ENCODE measurements at regions not wholly inside any gene's neighbourhood (a gene's known extent, or its start where the extent isn't known, plus 50 kb on each side); places are given as distances from the start of the nearest gene placed in this dataset.

DNA sequence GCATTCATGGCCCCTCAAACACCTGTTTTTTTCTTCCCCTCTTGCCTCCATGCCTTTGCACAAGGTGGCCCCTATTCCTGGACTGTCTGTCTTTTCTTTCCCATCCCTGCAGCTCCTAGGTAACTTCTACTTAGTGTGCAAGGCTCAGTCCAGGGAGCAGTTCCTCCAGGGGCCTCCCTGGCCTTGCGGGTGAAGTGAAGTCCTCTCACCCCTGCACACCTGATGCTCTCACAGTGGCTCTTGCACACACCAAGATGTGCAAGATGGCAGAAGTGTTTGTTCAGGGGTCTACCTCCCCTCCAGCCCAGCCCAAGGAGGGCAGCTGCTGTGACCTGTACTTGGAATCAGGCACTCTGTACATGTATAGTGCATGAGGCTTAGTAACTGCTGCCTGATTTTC lies 236.8 kb upstream of the HS6ST1 start:
- Histone ChIP-seq H3K27me3 (ENCODE audit: control insufficient read depth, insufficient read depth, low read length) (no peaks in the 10 kb centered on the region), H3K36me3 (ENCODE audit: control insufficient read depth, insufficient read depth, low read length) (no peaks in the 10 kb centered on the region), H3K9me3 (ENCODE audit: control insufficient read depth, insufficient read depth, low read length) (no peaks in the 10 kb centered on the region), H3K4me1 (ENCODE audit: control insufficient read depth, insufficient read depth, low read length) (no peaks in the 10 kb centered on the region; the same call in 1 of the 2 replicates), H3K9ac (ENCODE audit: low read depth, low read length) (no peak overlapping the region), H3K4me3 (ENCODE audit: low read depth, low read length) (no peak overlapping the region), H3K27ac (ENCODE audit: low read depth, low read length) (no peak overlapping the region)

DNA sequence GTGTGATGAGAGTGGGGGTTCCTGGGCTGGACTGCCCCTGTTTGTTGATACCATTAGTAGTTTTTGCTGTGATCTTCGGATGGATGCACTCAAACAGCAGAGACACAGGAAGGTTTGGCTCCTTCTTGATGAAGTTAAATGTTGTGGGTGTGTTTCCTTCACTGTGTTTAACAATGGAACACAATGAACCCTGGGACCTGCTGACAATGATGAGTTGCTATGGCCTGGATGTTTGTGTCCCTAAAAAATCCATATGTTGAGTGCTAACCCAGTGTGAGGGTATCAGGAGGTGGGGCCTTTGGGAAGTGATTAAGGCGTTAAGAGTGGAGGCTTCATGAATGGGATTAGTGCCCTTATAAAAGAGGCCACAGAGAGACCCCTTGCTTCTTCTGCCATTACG lies 237.4 kb upstream of the HS6ST1 start:
- no peaks in the 10 kb centered on the region for H3K36me3 ChIP-seq (ENCODE audit: control insufficient read depth, insufficient read depth, low read length)
- H3K27ac ChIP-seq (ENCODE audit: low read depth, low read length), result no peak overlapping the region
- no peaks in the 10 kb centered on the region; the same call in 1 of the 2 replicates for H3K4me1 ChIP-seq (ENCODE audit: control insufficient read depth, insufficient read depth, low read length)
- H3K9ac ChIP-seq (ENCODE audit: low read depth, low read length), result no peak overlapping the region
- H3K4me3 ChIP-seq (ENCODE audit: low read depth, low read length), result no peak overlapping the region
- H3K27me3 ChIP-seq (ENCODE audit: control insufficient read depth, insufficient read depth, low read length), result no peaks in the 10 kb centered on the region
- H3K9me3 ChIP-seq (ENCODE audit: control insufficient read depth, insufficient read depth, low read length), result no peaks in the 10 kb centered on the region

DNA sequence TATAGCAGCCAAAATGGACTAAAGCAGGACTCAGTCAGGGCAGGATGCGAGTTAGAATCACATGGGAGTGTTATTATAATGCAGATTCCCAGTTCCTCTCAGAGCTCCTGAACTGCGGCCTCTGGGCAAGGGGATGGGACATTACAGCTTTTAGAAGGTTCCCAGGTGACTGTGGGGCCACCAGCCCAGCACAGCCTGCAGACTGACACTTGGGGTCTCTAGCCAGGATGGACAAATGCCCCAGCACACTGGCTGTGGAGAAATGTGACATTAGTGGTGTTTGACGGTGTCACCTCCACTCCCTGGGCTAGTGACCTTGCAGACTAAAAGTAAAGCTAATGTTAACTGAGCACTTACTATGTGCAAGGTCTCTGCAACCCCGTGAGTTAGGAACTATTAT lies 238.0 kb upstream of the HS6ST1 start:
- Histone ChIP-seq H3K9ac (ENCODE audit: low read depth, low read length) (no peak overlapping the region), H3K4me3 (ENCODE audit: low read depth, low read length) (no peak overlapping the region), H3K27me3 (ENCODE audit: control insufficient read depth, insufficient read depth, low read length) (no peaks in the 10 kb centered on the region), H3K36me3 (ENCODE audit: control insufficient read depth, insufficient read depth, low read length) (no peaks in the 10 kb centered on the region), H3K9me3 (ENCODE audit: control insufficient read depth, insufficient read depth, low read length) (no peaks in the 10 kb centered on the region), H3K4me1 (ENCODE audit: control insufficient read depth, insufficient read depth, low read length) (no peaks in the 10 kb centered on the region; the same call in 1 of the 2 replicates), H3K27ac (ENCODE audit: low read depth, low read length) (no peak overlapping the region)

DNA sequence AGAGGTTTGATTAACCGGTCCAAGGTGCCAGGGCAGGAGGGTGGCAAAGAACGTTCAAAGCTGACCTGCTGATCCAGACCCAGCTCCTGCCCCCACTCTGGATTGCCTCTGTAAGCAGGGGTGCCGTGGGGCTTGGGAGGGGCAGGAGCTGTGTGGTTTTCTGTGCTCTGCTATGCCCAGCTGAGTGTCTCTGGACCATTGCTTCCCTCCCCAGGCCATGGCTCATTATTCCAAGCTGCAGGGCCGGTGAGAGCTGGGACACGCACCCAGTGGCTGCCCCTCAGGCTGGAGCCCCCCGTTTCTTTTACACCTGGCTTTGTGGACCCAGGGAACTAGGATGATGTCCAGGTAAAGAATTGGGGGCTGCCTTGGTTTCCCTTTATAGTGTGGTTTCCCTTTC lies 238.4 kb upstream of the HS6ST1 start:
- Histone ChIP-seq H3K36me3 (ENCODE audit: control insufficient read depth, insufficient read depth, low read length) (no peaks in the 10 kb centered on the region), H3K4me3 (ENCODE audit: low read depth, low read length) (no peak overlapping the region), H3K9ac (ENCODE audit: low read depth, low read length) (no peak overlapping the region), H3K27ac (ENCODE audit: low read depth, low read length) (no peak overlapping the region), H3K4me1 (ENCODE audit: control insufficient read depth, insufficient read depth, low read length) (no peaks in the 10 kb centered on the region; the same call in 1 of the 2 replicates), H3K9me3 (ENCODE audit: control insufficient read depth, insufficient read depth, low read length) (no peaks in the 10 kb centered on the region), H3K27me3 (ENCODE audit: control insufficient read depth, insufficient read depth, low read length) (no peaks in the 10 kb centered on the region)

DNA sequence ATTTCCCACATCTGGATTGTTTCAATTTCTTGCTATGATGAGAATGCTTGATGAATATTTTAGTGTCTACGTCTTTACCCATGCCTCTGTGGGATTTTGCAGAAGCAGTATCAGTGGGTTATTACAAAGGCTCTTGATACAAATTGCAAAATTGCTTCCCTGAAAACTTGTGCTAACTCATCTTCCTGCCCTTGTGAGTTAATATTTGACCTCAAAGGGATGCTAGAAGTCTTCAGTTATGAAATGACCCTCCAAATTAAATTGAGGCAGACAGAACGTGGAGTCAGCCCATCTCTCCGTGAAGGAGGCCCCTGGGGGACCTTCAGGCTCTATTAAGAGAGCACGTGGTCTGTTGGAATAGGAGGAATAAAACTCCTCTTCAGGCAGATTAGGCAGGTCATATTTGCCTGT lies 239.2 kb upstream of the HS6ST1 start:
- Histone ChIP-seq H3K4me3 (ENCODE audit: low read depth, low read length) (no peak overlapping the region), H3K9me3 (ENCODE audit: control insufficient read depth, insufficient read depth, low read length) (no peaks in the 10 kb centered on the region), H3K27me3 (ENCODE audit: control insufficient read depth, insufficient read depth, low read length) (no peaks in the 10 kb centered on the region), H3K9ac (ENCODE audit: low read depth, low read length) (no peak overlapping the region), H3K36me3 (ENCODE audit: control insufficient read depth, insufficient read depth, low read length) (no peaks in the 10 kb centered on the region), H3K27ac (ENCODE audit: low read depth, low read length) (no peak overlapping the region), H3K4me1 (ENCODE audit: control insufficient read depth, insufficient read depth, low read length) (no peaks in the 10 kb centered on the region; the same call in 1 of the 2 replicates)

DNA sequence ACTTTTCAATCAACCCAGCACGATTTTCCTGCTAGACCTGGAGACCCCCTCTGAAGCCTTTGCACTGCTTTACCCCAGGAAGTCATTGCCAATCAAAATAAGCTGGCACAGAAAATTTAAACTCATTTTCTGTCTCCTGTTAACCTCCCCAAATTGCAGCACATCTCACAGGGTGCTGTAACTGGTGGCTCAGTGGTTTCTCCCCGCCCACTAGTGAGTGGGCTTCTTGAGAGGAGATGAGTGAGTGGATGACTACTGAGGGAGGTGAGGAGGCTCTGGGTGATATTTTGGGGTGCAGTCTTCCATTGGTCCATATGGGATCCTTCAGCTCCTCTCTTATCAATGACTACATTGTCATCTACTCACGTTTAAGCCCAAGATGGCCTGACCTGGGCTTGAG lies 239.8 kb upstream of the HS6ST1 start:
- H3K27ac ChIP-seq (ENCODE audit: low read depth, low read length), result no peak overlapping the region
- no peak overlapping the region for H3K4me3 ChIP-seq (ENCODE audit: low read depth, low read length)
- H3K9ac ChIP-seq (ENCODE audit: low read depth, low read length), result no peak overlapping the region
- no peaks in the 10 kb centered on the region for H3K4me1 ChIP-seq (ENCODE audit: control insufficient read depth, insufficient read depth, low read length)
- no peaks in the 10 kb centered on the region for H3K9me3 ChIP-seq (ENCODE audit: control insufficient read depth, insufficient read depth, low read length)
- no peaks in the 10 kb centered on the region for H3K36me3 ChIP-seq (ENCODE audit: control insufficient read depth, insufficient read depth, low read length)
- H3K27me3 ChIP-seq (ENCODE audit: control insufficient read depth, insufficient read depth, low read length), result no peaks in the 10 kb centered on the region

DNA sequence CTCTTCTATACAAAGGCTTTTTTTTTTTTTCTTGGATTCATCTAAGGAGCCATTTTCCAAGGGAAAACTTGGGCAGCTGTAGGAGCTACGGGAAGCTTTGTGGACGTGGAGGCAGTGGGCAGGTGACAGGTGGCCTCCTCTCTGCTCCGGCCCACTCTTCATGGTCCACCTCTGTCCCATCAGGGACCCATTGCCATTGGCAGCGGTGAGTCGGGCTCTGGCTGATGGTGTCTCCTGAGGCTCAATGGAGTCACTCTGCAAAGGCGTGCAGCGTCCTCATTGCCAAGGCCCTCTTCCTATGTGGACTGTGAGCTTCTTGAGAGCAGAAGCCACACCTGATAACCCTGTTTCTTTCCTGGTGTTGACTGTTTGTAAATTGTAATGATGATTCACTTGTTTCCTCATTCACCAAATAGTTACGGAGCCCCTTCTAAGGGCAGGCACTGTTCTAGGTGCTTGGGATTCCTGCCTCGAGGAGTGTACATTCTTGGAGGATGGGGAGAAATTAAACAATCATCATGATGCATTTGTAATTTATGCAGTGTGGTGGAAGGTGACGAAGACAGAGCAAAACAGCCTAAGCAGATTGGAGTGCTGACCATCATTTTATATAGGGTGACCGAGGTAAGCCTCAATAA lies 240.3 kb upstream of the HS6ST1 start:
- Histone ChIP-seq H3K27me3 (ENCODE audit: control insufficient read depth, insufficient read depth, low read length) (no peaks in the 10 kb centered on the region), H3K4me3 (ENCODE audit: low read depth, low read length) (no peak overlapping the region), H3K4me1 (ENCODE audit: control insufficient read depth, insufficient read depth, low read length) (no peaks in the 10 kb centered on the region), H3K9me3 (ENCODE audit: control insufficient read depth, insufficient read depth, low read length) (no peaks in the 10 kb centered on the region), H3K27ac (ENCODE audit: low read depth, low read length) (no peak overlapping the region), H3K9ac (ENCODE audit: low read depth, low read length) (no peak overlapping the region), H3K36me3 (ENCODE audit: control insufficient read depth, insufficient read depth, low read length) (no peaks in the 10 kb centered on the region)

DNA sequence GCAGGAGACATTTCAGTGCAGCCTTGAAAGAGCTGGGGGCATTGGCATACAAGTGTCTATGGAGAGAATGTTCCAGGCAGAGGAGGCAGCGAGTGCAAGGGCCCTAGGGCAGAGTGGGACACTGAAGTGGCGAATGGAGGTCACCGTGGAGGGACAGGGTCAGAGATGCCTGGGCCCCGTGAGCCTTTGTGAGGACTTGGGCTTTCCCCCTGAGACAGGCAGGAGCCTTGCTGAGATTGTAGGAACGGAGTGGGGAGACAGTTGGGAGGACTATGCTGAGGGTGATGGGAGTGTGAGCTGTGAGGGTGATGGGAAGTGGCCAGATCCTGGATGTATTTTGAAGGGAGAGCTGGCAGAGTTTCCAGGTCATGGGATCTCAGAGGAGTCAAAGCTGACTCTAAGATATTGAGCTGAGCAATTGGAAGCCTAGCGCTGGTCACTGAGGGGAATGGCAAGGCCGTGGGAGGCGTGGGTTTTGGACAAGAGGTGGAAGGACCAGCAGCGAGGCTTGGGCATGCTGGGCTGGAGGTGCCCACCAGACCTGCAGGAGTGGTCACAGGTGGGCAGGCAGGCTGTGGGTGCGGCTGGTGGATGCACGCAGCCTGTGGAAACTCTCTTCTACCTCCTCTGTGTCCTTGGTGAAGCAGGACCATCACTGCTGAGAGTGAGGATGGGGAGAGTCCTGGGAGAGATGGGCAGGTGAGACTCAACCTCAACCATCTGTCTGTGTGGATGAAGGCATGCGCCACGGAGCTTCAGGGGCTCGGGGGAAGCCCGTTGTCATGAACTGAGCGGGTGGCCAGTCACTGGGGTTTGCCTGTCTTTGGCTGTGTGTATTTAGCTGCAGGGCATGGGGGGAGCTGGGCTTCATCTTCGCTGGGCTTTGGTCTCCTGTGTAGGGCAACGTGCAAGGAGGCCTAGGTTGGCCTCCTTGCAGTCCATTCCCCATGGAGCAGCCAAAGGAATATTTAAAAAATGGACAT lies 241.2 kb upstream of the HS6ST1 start:
- Histone ChIP-seq H3K4me3 (ENCODE audit: low read depth, low read length) (no peak overlapping the region), H3K9ac (ENCODE audit: low read depth, low read length) (no peak overlapping the region)

DNA sequence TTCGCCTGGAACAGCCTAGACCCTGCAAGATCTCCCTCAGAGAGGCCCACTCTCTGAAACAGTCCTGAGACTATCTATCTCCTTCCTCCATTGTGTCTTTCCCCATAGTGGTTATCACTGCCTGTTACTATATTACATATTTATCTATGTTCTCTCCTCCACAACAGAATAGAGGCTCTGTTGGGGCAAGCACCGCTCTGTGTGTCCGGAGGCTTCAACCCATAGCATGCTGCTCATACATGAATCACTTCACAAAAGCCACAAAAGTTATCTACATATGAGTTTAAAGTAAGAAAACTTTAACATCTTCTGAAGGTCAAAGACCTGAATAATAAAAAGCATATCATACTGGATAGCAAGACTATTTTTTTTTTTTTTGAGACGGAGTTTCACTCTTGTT lies 242.1 kb upstream of the HS6ST1 start:
- Histone ChIP-seq H3K9ac (ENCODE audit: low read depth, low read length) (no peak overlapping the region), H3K27ac (ENCODE audit: low read depth, low read length) (no peak overlapping the region), H3K4me3 (ENCODE audit: low read depth, low read length) (no peak overlapping the region), H3K4me1 (ENCODE audit: control insufficient read depth, insufficient read depth, low read length) (no peaks in the 10 kb centered on the region), H3K27me3 (ENCODE audit: control insufficient read depth, insufficient read depth, low read length) (no peaks in the 10 kb centered on the region), H3K9me3 (ENCODE audit: control insufficient read depth, insufficient read depth, low read length) (no peaks in the 10 kb centered on the region), H3K36me3 (ENCODE audit: control insufficient read depth, insufficient read depth, low read length) (no peaks in the 10 kb centered on the region)

More for the DNA sequence above, 241.2 kb upstream of the HS6ST1 start:
- Histone ChIP-seq H3K36me3 (ENCODE audit: control insufficient read depth, insufficient read depth, low read length) (no peaks in the 10 kb centered on the region), H3K27me3 (ENCODE audit: control insufficient read depth, insufficient read depth, low read length) (no peaks in the 10 kb centered on the region), H3K4me1 (ENCODE audit: control insufficient read depth, insufficient read depth, low read length) (no peaks in the 10 kb centered on the region), H3K9me3 (ENCODE audit: control insufficient read depth, insufficient read depth, low read length) (no peaks in the 10 kb centered on the region), H3K27ac (ENCODE audit: low read depth, low read length) (no peak overlapping the region)

DNA sequence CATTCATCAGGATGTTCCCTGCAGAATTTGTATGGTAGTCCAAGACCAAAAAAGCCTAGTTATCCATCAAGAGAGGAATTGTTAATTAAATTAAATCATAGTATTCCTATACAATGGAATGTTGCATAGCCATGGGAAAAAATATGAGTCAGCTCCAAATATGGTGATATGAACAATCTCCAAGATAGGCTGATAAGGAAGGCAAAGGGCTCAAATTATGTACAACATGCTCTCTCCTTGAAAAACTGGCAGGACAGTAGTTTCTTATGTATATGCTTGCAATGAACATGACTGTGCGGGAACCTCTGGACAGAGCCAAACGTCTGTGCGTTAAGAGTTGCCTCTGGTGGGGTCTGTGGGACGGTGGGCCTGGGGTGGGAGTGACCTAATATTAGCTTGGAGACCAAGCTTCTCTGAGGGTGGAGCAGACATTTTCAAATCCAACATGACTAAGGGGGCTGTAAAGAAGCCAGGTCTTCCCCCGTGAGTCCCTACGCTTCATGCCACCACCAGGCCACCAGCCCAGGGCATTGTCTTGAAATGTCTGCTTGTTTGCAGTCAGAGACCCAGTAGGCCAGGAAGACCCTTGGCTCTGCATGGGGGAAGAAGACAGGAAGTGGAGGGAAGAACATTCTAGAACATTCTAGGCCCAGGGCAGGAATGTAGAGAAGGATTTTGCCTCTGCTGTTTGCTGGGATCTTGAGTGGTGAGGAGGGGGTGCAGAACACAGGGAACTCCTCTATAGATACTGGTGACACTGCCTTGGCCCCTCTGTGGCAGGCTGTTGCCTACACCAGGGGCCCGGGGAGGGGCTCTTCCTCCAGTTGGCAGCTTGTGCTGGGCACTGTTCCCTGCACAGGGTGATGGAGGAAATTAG lies 244.0 kb upstream of the HS6ST1 start:
- Histone ChIP-seq H3K36me3 (ENCODE audit: control insufficient read depth, insufficient read depth, low read length) (no peaks in the 10 kb centered on the region), H3K9me3 (ENCODE audit: control insufficient read depth, insufficient read depth, low read length) (no peaks in the 10 kb centered on the region), H3K4me1 (ENCODE audit: control insufficient read depth, insufficient read depth, low read length) (0 out of 2 replicates have a peak, but pooled peaks cover 1% of the 10 kb centered on the region), H3K27me3 (ENCODE audit: control insufficient read depth, insufficient read depth, low read length) (no peaks in the 10 kb centered on the region), H3K27ac (ENCODE audit: low read depth, low read length) (no peak overlapping the region), H3K4me3 (ENCODE audit: low read depth, low read length) (no peak overlapping the region), H3K9ac (ENCODE audit: low read depth, low read length) (no peak overlapping the region)
